ENCODE measurements at regions not wholly inside any gene's neighbourhood (a gene's known extent, or its start where the extent isn't known, plus 50 kb on each side); places are given as distances from the start of the nearest gene placed in this dataset.
A peak's percentile ranks its signal among the peaks of the same experiment; 100 is the strongest.

DNA sequence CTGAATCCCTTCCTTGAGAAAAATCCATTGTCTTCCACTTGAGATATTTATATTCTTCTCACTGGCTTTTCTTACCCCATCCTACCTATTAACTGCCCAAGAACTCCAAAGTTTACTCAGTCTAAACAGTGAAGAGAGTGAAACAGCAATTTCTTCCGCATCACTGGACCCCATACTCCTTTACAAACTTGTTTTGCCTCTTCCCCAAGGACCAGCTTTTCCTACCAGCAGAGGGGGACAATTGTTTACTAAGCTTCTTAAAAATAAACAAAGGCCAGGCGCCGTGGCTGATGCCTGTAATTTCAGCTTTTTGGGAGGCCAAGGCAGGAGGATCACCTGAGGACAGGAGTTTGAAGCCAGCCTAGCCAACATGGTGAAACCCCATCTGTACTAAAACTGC is 52.0 kb downstream of the LRATD1 start:
- no peak for DNase-seq

DNA sequence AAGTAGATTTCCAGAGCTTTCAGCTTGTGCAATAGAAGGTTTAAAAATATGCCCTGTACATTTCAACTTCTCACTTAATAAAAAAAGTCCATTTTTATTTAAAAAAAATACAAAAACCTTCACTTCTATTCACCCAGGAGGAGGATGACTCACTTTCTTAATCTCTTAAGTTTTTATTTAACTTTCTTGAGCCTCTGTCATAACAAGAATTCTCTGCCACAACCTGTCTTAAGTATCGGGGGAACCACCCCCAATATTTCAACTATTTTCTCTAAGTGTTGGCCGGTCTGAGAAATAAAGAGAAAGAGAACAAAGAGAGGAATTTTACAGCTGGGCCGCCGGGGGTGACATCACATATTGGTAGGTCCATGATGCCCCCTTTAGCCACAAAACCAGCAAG is 58.4 kb downstream of the LRATD1 start:
- no peak for DNase-seq

DNA sequence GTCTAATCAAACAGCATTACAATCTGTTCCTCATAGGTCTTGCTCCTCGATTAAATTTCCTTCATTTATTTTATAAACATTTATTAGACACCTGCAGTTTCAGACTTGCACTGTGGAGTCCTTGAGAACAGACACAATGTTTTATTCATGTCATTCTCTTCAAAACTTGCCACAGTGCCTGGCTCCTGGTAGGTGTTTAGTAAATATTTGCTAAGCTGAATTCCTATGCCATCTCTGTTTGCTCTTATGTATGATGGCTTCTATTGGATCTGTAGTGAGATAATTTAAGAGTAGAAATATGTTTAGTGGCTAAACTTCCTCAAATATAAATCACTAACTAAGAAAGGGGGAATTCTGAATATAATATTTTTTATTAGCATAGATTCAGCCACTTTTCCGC is 61.4 kb downstream of the LRATD1 start:
- DNase-seq: peak; percentile 7

DNA sequence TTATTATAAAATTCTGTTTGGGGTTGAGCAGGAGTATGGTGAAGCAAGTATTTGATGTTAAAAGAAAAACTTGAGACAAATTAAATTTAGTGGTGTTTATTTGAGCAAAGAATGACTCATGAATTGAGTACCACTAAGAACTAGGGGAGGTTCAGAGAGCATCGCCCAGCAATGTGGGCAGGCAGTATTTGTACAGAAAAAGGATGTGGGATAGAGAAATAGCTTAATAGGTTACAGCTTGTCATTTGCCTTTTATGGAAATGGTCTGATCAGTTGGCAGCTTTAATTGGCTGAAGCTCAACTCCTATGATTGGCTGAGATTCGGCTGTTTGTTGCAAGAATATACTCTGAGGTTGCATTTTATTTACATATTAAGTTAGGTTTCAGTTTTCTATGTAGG is 68.2 kb downstream of the LRATD1 start:
- DNase-seq: no peak

DNA sequence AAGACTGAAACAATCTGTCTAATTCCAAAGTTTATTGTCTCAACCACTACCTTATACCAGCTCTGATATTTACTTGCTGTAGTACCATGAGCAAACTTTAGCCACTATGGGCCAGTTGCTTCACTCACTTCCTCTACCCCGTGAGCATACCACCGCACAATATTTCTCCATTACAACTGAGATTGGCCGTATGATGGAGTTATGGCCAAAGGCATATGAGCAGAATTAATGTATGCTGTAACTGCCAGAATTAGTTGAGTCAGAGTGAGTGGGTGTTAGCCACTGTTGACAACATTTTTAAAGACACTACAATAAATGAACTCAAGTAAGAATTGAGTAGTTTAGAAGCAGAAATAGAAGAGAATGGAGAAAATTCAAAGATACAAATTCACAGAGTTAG is 69.7 kb downstream of the LRATD1 start:
- no peak for DNase-seq

DNA sequence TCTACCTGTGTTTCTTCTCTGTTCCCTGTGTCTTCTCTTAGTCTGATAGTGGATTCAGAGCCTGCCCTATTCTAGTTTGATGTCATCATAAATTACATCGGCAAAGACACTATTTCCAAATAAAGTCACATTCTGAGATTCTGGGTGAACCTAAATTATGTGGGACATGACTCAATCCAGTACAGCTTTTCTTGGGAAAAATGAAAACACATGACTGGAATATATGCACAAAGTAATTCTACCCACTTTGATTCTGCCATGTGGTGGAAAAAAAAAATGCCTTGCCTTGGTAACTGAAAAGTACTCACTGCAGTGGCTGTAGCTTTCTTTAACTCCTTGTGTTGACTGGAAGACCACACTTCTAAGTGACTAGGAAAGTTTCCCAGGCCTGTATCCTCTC is 73.7 kb downstream of the LRATD1 start:
- no peak for DNase-seq

DNA sequence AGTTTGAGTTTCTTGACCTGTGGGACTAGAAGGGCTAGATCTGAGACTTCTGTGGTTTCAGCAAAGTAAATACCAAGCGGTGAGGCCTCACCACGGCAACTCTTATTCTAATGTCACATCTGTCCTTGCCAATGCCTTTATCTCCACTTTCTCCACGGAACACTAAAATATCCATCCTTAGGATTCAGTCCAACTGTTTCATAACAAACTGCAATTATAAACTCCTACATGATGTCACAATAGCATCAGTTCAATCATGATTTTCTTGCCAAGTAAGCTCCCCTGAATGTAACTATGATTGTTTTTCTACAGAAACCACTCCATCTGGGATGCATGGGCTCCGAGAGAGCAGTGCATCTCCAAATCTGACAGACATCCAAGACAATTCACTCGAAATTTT is 79.6 kb downstream of the LRATD1 start:
- no peak for DNase-seq

DNA sequence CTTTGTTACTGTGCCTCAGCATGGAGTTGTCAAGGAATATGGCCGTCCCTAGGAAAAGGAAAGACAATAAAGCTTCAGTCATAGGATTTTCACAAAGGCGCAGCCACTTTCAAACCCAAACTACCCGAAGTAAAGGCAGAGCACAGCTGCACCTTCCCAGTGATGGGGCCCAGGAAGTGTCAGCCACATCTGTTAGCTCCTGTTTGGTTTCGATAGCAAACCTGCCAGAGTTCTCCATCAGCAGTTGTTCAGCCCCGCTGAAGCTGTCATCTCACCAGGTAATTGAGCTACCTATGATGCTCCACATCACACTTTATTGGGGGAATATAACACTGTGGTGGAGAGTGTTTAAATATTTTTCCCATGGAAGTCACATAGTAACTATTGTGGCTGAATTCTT is 80.7 kb downstream of the LRATD1 start:
- DNase-seq: no peak

DNA sequence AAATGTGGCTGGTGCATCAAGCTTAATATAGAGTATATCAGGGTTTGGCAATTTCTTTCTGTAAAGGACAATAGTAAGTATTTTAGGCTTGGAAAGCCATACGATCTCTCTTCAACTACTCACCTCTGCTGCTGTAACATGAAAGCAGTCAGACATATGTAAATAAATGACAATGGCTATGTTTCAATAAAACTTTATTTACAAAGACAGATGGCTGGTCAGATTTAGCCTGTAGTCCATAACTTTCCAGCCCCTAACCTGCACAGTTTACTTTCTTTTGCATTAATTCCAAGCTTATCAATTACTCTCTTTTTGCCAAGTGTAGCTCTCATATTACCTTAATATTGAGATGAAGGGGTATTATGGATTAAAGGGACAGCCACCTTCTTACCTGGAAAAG is 83.1 kb downstream of the LRATD1 start:
- no peak for DNase-seq

DNA sequence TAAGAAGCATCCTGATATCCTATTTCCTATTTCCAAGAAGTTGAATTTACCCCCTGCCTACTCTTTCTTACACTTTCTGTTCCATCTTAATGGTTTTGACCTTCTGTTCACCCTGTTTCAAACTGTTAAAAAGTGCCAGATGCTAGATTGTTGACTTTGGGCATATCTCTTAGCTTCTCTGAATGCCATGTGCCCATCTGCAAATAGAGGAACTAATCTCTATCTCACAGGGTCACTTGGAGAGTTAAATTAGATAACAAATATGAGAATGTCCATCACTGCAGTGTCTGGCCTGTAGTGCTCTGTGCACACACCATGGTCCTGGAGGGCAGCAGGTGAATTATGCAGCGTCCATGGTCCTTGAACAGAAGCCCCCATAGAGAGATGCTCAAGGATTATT is 83.8 kb downstream of the LRATD1 start:
- no peak for DNase-seq

DNA sequence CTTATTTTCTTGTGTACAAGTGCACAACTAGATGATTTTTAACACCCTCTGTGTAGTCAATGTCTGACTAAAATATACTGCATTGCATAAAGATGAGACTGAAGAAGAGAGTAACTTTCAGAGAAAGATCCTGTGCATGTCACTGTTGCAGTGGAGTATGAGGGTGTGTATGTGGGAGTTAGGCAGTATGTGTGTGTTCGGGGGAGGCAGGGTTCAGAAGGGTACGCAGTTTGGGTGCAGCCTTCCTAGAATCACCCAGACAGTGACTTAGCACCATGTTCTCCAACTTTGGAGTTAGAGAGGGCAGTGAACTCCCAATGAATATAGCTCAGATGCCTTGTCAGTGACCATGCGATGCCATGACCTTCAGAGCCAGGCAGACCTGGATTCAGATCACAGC is 84.6 kb downstream of the LRATD1 start:
- DNase-seq: no peak

DNA sequence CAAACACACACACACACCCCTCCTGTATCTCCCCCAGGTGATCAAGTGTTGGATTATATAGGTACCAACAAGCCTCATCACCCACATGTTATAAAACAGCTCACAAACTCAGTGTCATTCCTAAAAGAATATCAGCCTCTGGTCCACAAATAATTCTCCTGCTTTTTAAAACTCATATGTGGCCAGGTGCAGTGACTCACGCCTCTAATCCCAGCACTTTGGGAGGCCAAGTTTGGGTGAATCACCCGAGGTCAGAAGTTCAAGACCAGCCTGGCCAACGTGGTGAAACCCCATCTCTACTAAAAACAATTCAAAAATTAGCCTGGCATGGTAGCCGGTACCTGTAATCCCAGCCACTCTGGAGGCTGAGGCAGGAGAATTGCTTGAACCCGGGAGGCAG is 87.8 kb downstream of the LRATD1 start:
- DNase-seq: no peak

DNA sequence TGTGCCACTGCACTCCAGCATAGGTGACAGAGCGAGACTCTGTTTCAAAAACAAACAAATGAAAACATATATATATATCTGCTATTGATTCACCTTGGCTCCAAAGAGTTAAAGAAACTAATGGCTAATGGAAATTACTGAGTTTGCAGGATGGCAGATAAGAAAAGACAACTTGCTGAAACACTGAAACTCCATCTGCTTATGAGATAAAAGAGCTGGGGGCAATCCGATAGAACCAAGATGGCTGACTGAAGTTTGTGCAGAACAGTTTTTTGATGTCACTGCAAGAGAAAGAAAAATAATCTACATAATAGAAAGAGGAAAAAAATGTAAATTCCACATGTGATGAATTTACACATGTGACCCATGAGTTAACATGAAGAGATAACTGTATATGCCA is 88.2 kb downstream of the LRATD1 start:
- no peak for DNase-seq

DNA sequence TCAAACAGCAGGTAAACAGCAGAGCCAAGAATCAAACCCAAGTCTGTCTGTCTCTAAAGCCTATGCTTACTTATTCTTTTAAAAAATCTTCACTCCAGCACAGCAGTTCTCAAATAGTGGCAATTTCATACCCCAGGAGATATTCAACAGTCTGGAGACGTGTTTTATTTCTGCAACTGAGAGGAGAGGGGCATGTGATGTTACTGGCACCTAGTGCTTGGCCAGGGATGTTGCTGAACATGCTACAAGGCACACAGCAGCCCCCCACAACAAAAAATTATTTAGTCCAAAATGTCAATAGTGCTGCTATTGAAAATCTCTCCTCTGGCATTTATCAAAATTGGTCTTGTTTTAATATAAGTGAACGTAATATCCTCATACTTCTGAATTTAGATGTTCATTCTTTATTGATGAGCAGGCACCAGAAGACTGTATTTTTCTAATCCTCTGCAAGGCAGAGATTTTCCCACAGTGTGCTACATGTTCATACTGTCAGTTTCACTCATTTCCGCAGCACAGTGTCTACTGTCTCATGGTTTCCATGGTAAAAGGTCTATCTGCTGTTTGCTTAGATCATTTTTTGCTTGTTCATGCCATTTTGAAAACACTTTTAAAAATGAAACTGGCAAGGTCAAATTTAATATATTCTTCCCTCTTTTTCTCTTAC is 90.5 kb downstream of the LRATD1 start:
- no peak for DNase-seq

DNA sequence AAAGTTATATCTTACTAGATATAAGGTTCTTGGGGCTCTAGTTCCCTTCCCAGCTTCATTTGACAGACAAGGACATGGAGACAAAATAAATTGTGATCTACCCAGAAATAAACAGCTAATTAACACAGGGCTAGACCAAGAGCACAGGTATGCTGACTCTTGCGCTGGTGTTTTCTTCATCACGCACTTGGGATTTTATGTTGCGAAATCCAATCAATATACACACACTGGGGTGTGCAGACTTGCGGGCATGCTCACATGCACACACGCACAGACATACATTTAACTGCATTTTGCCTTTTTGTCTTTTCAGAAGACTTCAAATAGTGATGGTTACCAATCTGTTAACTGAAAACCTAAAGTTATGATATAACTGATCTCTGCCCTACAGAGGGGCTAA is 91.2 kb downstream of the LRATD1 start:
- DNase-seq: no peak

DNA sequence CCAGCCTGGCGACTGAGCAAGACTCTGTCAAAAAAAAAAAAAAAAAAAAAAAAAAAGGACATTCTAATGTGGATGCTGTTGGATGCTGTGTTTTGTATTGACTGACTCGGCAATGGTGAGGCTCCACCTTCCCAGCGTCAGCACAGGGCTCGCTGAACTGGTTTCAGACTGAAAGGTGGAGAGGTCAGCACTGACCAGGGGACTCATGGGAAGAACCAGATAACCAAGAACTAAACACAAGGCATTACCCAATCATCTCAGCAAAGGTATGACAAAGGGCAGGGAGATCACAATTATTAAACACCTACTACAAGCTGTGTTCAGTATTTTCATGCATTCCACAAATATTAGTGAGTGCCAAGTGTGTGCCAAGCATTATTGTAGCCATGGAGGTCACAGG is 103.2 kb downstream of the LRATD1 start:
- DNase-seq: no peak

DNA sequence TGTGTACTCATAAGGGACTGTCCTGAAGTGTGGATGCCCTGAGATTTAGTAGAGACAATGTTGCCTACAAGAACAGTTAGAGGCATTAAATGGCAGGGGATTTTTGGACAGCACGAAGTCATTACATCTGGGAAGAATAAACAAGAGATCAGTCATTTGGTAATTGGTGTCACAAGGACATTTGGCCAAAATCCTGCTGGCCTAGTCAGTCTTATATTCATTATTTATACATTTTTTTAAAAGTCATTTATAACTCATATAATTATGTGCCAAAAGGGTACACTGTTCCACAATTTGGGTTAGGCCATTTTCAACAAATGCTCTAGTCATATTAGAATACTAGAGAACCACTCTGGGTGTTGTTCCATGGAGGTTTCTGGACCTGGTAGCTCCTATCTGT is 104.7 kb downstream of the LRATD1 start:
- DNase-seq: no peak

DNA sequence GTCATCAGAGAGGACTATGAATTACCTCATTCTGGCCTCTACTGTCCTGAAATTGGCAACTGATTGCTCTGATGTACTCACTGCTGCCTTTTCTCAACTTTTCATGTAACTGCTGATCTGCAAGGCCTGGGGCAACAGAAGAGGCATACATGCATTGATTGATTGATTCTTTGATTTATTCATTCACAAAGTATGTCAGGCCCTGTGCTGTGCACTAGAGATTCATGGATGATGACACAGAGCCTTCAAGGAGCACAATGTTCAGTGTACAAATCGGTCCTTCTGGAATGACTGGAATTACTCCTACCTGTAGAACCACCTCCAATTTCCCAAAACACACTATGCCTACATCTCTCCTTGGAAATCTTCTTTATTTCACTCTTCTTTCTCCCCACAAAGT is 111.3 kb downstream of the LRATD1 start:
- DNase-seq: no peak

DNA sequence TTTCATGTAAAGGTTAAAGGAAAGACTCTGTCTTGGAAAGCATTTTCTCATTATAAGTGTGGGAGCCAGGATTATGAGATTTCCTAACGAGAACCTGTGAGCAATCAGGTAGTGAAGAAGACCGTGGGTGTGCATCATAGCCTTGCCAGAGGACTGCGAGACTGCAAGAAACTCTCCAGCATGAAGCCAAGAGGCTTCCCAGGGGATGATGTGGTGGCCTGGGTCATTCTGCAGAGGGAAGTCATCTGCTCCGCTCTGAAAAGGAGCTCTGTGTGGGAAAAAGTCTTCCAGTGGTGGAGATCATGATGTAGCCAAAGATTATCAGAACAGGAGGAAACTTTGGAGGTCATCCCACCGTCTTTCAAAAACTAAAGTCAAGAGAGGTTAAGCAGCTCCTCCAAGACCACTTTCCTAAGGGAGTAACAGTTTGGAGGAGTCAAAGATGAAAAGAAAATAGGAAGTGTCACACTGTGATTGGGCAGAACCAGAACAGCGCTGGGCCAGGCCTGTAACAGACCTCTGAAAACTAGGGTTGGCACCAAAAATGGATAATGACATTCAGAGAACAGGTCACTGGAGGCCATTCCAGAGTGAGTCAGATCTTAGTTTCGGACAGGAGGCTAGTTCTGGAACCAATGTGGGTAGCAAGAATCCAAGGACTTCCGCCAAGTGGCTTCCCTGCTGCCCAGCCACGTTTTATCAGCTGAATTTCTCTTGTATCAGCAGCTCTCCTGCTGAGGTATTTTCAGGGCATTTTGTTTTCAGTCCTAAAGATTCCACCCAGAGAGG is 113.0 kb downstream of the LRATD1 start:
- DNase-seq: no peak

DNA sequence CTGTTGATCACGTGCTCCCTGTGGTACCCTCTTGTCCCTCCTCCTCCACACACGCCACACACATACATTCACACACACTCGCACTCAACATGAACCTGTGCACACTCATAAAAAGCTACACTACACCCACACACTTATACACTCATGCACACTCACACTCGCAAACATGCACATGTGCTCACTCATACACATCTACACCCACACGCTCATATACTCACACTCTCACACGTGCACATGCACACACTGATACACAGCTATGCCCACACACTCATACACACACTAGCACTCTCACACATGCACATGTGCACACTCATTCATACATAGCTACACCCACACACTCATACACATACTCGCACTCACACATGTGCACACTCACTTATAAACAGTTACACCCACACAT is 113.6 kb downstream of the LRATD1 start:
- DNase-seq: no peak

DNA sequence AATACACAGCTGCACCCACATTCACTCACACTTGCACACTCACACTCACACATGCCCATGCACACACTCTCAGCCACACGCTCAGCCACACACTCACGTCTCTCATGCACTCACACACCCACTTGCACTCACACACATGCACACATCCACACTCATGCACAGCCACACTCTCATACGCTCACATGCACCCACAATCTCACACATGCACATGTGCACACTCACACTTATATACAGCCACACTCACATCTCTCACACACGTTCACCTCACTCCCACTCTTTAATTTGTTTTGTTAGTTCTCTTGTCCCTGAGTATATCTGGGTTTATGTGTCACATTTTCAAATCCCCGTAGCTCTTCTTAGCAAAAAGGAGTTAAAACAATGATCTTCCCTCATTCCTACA is 114.9 kb downstream of the LRATD1 start:
- no peak for DNase-seq

DNA sequence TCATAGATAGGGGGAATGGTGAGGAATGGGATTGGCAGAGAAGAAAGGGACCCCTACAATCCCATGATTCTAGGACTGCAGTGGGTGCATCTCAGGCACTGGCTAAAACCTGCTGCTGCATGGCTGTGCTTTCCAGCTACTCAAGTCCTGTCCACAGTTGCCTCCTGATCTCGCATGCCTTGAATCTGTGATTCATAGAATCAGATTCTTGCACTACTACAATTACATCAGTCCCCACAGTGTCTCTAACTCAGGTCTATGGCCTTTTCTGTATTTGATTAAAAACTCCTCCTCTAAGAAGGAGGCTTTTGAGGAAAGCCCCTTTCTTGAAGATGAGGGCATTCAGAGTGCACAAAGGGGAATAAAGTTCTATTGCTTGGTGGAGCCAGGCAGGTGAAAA is 117.4 kb downstream of the LRATD1 start:
- DNase-seq: no peak

DNA sequence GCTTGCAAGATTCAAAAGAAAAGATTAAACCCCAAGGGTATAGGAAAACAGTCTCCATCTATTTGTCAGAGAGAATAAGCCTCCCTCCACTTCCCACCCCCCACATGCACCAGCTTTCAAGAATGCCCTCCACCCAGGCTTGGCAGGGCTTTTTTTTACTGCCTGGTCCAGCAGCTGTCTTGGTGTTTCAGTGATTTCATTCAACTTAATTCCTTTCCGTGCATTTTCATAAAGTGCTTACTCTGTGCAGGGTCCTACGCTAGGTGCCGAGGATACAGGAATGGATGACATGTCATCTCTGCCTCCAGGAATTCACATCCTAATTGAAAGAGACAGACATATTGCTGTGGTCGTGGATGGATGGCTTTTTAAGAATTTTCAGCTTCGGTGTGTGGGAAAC is 117.9 kb downstream of the LRATD1 start:
- peak; percentile 22 for DNase-seq

DNA sequence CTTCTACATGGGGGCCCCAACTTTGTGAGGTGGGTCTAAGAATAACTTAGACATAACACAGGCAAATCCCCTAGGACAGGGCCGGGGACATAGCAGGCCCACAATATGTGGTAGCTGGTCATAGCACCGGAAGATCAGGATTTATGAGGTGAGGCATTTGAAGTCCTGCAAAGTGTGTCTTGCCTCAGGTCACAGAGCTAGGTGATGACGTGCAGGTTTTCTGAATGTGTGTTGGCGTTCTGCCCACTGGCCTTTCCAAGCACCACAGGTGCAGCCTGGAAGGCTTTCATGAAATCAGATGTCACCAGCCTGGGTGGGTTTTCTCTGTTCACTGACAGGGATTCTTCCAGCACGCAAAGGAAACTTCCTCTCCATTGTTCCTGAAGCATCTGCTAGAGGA is 119.1 kb downstream of the LRATD1 start:
- DNase-seq: peak; percentile 83

DNA sequence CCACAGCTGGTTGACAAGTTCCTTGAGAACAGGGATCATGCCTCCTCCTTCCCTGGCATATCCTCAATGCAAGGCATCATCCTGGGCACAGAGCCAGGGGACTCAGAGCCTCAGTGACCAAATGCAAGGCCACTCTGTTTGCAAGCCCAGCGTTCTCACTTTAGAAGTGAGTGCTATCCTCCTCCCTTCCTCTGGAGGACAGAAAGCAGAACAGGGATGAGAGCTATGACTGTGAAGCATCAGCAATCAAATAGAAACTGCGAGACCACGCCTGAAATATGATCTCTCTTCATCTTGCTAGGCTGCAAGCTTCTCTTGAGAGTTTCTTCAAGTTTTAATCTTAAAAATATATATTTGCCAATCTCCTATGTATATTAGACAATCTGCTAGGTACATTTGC is 119.8 kb downstream of the LRATD1 start:
- DNase-seq: peak; percentile 24

Measured in NCI-H345 (cell line).